Fibroblast of skin of right biceps (primary cell): ENCODE measurements at regions not wholly inside any gene's neighbourhood (a gene's known extent, or its start where the extent isn't known, plus 50 kb on each side); places are given as distances from the start of the nearest gene placed in this dataset.

Source experiments
- DNase-seq: peaks from one replicate; pipeline ENCODE4 v3.0.0-alpha.2; 2013

- DNase-seq = peak; percentile 44
Observed at GRCh38 chr11:43576320-43576802, 104.2 kb upstream of the HSD17B12 start.

- peak; percentile 66 for DNase-seq
Observed at GRCh38 chr11:43576803-43577521, 103.6 kb upstream of the HSD17B12 start.

- DNase-seq = no peak
Observed at GRCh38 chr11:43577566-43578264, 102.8 kb upstream of the HSD17B12 start.

- DNase-seq = peak; percentile 76
Observed at GRCh38 chr11:43578346-43579170, 102.0 kb upstream of the HSD17B12 start.

- DNase-seq = peak; percentile 40
Observed at GRCh38 chr11:43579171-43579918, 101.2 kb upstream of the HSD17B12 start.

GRCh38 chr11:43579919-43580276 is 100.6 kb upstream of the HSD17B12 start:
- no peak for DNase-seq

GRCh38 chr11:43580735-43581369 is 99.7 kb upstream of the HSD17B12 start:
- DNase-seq = peak; percentile 52

GRCh38 chr11:43581370-43582023 is 99.0 kb upstream of the HSD17B12 start:
- DNase-seq = no peak

- no peak for DNase-seq
Observed at GRCh38 chr11:43582024-43582862, 98.3 kb upstream of the HSD17B12 start.

GRCh38 chr11:43582863-43583462 is 97.6 kb upstream of the HSD17B12 start:
- no peak for DNase-seq

- DNase-seq = no peak
Observed at GRCh38 chr11:43583548-43583947, 97.0 kb upstream of the HSD17B12 start.

- no peak for DNase-seq
Observed at GRCh38 chr11:43585877-43586608, 94.5 kb upstream of the HSD17B12 start.

GRCh38 chr11:43589601-43590250 is 90.8 kb upstream of the HSD17B12 start:
- no peak for DNase-seq

GRCh38 chr11:43601511-43601910 is 79.0 kb upstream of the HSD17B12 start:
- DNase-seq = no peak

- no peak for DNase-seq
Observed at GRCh38 chr11:43602670-43603069, 77.9 kb upstream of the HSD17B12 start.

- no peak for DNase-seq
Observed at GRCh38 chr11:43614214-43614613, 66.3 kb upstream of the HSD17B12 start.

- no peak for DNase-seq
Observed at GRCh38 chr11:43619863-43620505, 60.6 kb upstream of the HSD17B12 start.

GRCh38 chr11:43626798-43627197 is 53.7 kb upstream of the HSD17B12 start:
- no peak for DNase-seq
